Transverse colon (tissue), 4 donors: ENCODE measurements at regions not wholly inside any gene's neighbourhood (a gene's known extent, or its start where the extent isn't known, plus 50 kb on each side); places are given as distances from the start of the nearest gene placed in this dataset.
A peak's percentile ranks its signal among the peaks of the same experiment; 100 is the strongest.

Source experiments
- DNase-seq: peaks from one replicate; pipeline ENCODE4 v3.0.0-alpha.2; 2019
- H3K27ac ChIP-seq, 4 donors: fragments of 200-600 bp; sonication (generic); 2 replicates each; pipeline ENCODE4 v1.5.1; 2016 to 2018; ENCODE audit warnings: inconsistent platforms in 4 of 4
- H3K27me3 ChIP-seq: fragments of 200-600 bp; sonication (generic); 2 replicates; pipeline ENCODE4 v1.5.1; 2017; ENCODE audit warnings: inconsistent platforms
- H3K36me3 ChIP-seq, 4 donors: fragments of 200-600 bp; sonication (generic); 2 replicates each; pipeline ENCODE4 v1.5.1; 2017 to 2019; ENCODE audit warnings: inconsistent platforms in 4 of 4
- H3K4me1 ChIP-seq, 4 donors: fragments of 200-600 bp; sonication (generic); 2 replicates each; pipeline ENCODE4 v1.5.1; 2017 to 2020; ENCODE audit warnings: inconsistent platforms in 4 of 4
- H3K4me3 ChIP-seq, 4 donors: fragments of 200-600 bp; sonication (generic); 1 replicate in 1 of 4; 2 replicates in 3 of 4; pipeline versions ENCODE4 v1.5.1 to v1.6.1; 2017 to 2019; ENCODE audit warnings: inconsistent platforms in 4 of 4
- H3K9me3 ChIP-seq, 2 donors: fragments of 200-600 bp; sonication (generic); 2 replicates each; pipeline ENCODE4 v1.5.1; 2017 to 2019; ENCODE audit warnings: inconsistent platforms in 2 of 2
- EP300 ChIP-seq: sonication (generic); formaldehyde crosslinking; IDR thresholded peaks from one replicate; pipeline ENCODE4 v1.6.1; 2017; ENCODE audit warnings: antibody characterized with exemption, low read depth
- POLR2A ChIP-seq: fragments of 450-650 bp; IDR thresholded peaks from one replicate; pipeline ENCODE4 v1.6.1; 2016; ENCODE audit warnings: antibody characterized with exemption, mild to moderate bottlenecking, moderate library complexity
- POLR2AphosphoS5 ChIP-seq, 3 donors: sonication (generic); formaldehyde crosslinking; IDR thresholded peaks; one replicate each; pipeline ENCODE4 v1.6.1; 2016; ENCODE audit warnings: antibody characterized with exemption in 3 of 3
- WGBS, 2 donors: methylation state at CpG; one replicate each; pipeline ENCODE4 v1.1.5; 2018; ENCODE audit warnings: low coverage in 1 of 2; 5-methylcytosine and 5-hydroxymethylcytosine counted together
- in situ Hi-C, 4 donors: fragments of 200-750 bp; cut with MboI; loops; one replicate each; pipeline versions ENCODE4 v1.15.0 to v1.15.1; 2017; ENCODE audit warnings: low sequenced_read_pairs in 3 of 4, low pct_ligation_motif_present in 1 of 4, low pct_unique_long_range_greater_than_20kb in 1 of 4
- intact Hi-C: fragments of 100-400 bp; cut with DNase I; formaldehyde crosslinking; loops from one replicate; pipeline ENCODE4 v1.15.1; 2023; ENCODE audit warnings: low total_unique reads
- TF ChIP-seq, protein P1 (sequence below), 5 experiments: fragments of 200-600 bp in 3 of 5; fragments of 450-650 bp in 2 of 5; sonication (generic) in 3 of 5; IDR thresholded peaks; 1 replicate in 2 of 5; 2 replicates in 3 of 5; pipeline ENCODE4 v1.5.1; 2016 to 2017; ENCODE audit warnings: antibody characterized with exemption in 5 of 5, inconsistent platforms in 3 of 5, mild to moderate bottlenecking in 2 of 5, moderate library complexity in 1 of 5

DNA sequence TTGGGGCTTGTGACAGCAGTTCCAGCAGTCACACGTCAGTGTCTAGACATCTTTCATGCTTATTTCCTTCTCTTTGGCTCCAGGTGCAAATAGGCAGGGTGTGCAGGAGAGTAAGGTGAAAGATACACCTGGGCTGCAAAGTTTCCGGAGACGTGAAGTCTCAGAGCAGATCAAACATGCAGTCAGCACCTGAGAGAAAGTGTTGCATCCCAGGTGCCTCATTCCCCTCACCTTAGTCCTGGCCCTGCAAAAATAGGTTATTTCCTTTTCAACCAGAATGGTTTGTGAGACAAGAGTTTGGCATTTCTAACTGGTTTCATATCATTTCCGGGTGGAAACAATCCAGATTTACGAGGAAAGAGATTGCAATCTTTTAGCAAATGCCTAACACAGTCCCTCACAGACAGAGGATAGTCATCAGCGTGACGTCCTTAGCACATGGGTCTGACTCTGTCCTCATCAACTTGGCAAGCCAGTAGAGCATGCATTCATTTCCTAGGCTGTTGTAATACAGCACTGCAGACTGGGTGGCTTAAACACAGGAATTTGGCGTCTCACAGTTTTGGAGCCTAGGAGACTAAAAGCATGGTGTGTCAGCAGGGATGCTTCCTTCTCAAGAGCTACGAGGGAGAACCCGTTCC is 58.2 kb upstream of the ARRDC4 start:
- Histone ChIP-seq H3K4me1 (peaks cover 0 to 9% (median 6%) of the 10 kb centered on the region in 4 donors), H3K36me3 (no peaks in the 10 kb centered on the region), H3K9me3 (no peaks in the 10 kb centered on the region), H3K27ac (no peak overlapping the region), H3K27me3 (peaks cover 11% of the 10 kb centered on the region), H3K4me3 (no peak overlapping the region)
- 38 to 48% methylated on average over 3 to 10 of the region's 10 CpGs for WGBS, 2 donors
- in situ Hi-C loops: loop anchor here in 3 of 4 donors (10.0 to 25.0 kb wide), 5 partner anchors 183 to 510 kb away; no protein-coding TSS in a partner anchor
- DNase-seq: no peak
- intact Hi-C loops: loop anchor here (5.0 to 10.0 kb wide), 3 partner anchors 63 to 393 kb away; partner anchors contain the start of gene ARRDC4
- TF ChIP-seq POLR2A: no peak
- no peak for TF ChIP-seq EP300
- TF ChIP-seq POLR2AphosphoS5 (IDR thresholded peaks at IDR 0.05): no peak
- TF ChIP-seq, protein P1, sequence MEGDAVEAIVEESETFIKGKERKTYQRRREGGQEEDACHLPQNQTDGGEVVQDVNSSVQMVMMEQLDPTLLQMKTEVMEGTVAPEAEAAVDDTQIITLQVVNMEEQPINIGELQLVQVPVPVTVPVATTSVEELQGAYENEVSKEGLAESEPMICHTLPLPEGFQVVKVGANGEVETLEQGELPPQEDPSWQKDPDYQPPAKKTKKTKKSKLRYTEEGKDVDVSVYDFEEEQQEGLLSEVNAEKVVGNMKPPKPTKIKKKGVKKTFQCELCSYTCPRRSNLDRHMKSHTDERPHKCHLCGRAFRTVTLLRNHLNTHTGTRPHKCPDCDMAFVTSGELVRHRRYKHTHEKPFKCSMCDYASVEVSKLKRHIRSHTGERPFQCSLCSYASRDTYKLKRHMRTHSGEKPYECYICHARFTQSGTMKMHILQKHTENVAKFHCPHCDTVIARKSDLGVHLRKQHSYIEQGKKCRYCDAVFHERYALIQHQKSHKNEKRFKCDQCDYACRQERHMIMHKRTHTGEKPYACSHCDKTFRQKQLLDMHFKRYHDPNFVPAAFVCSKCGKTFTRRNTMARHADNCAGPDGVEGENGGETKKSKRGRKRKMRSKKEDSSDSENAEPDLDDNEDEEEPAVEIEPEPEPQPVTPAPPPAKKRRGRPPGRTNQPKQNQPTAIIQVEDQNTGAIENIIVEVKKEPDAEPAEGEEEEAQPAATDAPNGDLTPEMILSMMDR (IDR thresholded peaks at IDR 0.05): no peak

DNA sequence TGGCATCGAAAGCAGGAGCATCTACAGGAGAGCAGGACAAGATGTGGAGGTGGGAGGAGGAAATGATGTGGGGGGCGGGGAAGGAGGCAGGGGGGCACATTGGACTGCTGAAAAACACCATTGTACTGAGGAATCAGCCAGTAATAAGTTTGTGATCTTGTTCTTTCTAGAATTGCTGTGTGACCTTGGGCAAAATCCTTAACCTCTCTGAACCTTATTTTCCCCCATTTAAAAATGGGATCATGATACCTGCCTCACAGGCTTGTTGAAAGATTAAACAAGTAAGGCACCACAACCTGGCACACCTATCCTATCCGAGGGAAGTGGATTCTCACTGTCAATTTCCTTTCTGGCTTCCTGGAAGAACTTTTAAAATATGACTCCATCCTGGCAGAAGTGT is 56.9 kb upstream of the ARRDC4 start:
- intact Hi-C loops (loop anchor here (5.0 to 10.0 kb wide), 3 partner anchors 61 to 391 kb away; partner anchors contain the start of gene ARRDC4), in situ Hi-C loops (loop anchor here in 3 of 4 donors (10.0 to 25.0 kb wide), 5 partner anchors 181 to 509 kb away; no protein-coding TSS in a partner anchor)
- H3K4me1 ChIP-seq: peaks cover 0 to 9% (median 6%) of the 10 kb centered on the region in 4 donors
- TF ChIP-seq EP300: no peak
- TF ChIP-seq, protein P1 (IDR thresholded peaks at IDR 0.05): no peak
- TF ChIP-seq POLR2A: no peak
- no peak for TF ChIP-seq POLR2AphosphoS5 (IDR thresholded peaks at IDR 0.05)
- H3K4me3 ChIP-seq: no peak overlapping the region
- H3K36me3 ChIP-seq: no peaks in the 10 kb centered on the region
- no peaks in the 10 kb centered on the region for H3K9me3 ChIP-seq
- WGBS, 2 donors: 45 to 100% methylated on average over 1 to 3 of the region's 3 CpGs
- H3K27me3 ChIP-seq: peaks cover 11% of the 10 kb centered on the region
- H3K27ac ChIP-seq: no peak overlapping the region
- DNase-seq: no peak

DNA sequence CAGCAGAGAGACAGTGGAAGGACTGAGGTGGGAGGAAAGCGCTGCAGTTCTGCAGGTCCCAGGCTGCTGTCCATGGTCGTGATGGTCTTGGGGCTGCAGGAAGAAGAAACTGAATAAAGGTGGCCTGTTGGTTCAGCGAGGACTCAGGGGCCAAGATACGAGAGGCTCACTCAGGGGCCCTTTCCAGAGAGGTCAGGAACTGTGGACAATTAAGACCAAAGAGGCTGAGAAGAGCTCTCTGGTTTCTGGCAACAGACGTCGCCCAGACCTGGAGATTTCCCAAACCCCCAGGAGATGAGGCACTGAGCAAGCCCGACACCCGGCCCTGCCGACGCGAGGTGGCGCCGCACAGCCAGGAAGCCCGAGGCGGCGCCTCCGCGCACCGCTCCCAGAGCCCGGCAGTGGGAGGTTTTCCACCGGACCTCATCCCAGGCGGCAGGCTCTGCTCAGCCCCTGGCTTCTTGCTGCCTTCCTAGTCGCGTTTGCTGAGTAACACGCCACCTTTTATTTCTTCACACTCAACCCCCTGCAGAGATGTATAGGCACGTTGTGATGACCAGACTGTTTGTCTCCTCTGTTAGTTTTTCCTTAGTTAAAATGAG is 56.4 kb upstream of the ARRDC4 start:
- intact Hi-C loops (loop anchor here (5.0 to 10.0 kb wide), 3 partner anchors 61 to 391 kb away; partner anchors contain the start of gene ARRDC4), in situ Hi-C loops (loop anchor here in 3 of 4 donors (10.0 to 25.0 kb wide), 5 partner anchors 181 to 508 kb away; no protein-coding TSS in a partner anchor)
- Histone ChIP-seq H3K9me3 (no peaks in the 10 kb centered on the region), H3K36me3 (no peaks in the 10 kb centered on the region), H3K4me3 (peak overlapping the region in 1 of 4 donors; percentile 11), H3K27ac (no peak overlapping the region), H3K27me3 (peaks cover 11% of the 10 kb centered on the region), H3K4me1 (peaks cover 0 to 9% (median 6%) of the 10 kb centered on the region in 4 donors)
- DNase-seq: peak; percentile 77
- TF ChIP-seq, protein P1 (IDR thresholded peaks at IDR 0.05): peak; percentile 63 to 76 (median 75)
- TF ChIP-seq POLR2AphosphoS5 (IDR thresholded peaks at IDR 0.05): no peak
- 3 to 7% methylated on average over 7 to 26 of the region's 26 CpGs for WGBS, 2 donors

DNA sequence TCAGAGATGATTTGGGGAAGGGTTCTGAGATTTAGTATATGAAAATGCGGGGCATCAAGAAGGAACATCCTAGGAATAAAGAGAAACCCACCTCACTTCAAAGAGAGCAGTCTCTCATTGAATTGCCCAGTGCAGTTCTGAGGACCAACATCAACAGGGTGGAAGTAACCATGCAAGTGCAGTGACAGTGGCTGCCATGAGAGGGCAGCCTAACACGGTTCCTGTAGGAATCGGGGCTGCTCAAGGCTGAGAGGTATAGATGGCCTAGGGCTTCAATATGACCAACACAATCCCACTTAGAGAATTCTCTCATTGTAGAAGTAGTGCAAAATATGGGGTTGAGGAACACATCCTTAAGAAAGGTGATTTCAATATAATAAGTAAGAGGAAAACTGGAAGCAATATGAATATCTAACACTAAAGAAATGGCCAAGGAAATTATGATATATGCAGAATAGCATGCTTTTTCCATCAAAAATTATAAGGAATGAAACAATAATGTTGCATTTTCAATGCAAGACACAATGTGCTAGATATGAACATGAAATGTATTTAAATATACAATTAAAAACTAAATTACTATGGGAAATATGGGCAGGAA is 51.1 kb upstream of the ARRDC4 start:
- WGBS, 2 donors: 5 to 11% methylated on average over 2 to 3 of the region's 3 CpGs
- Histone ChIP-seq H3K27ac (no peak overlapping the region), H3K27me3 (peaks cover 3% of the 10 kb centered on the region), H3K36me3 (no peaks in the 10 kb centered on the region), H3K4me1 (peaks cover 0 to 2% (median 1%) of the 10 kb centered on the region in 4 donors), H3K4me3 (no peak overlapping the region), H3K9me3 (no peaks in the 10 kb centered on the region)
- TF ChIP-seq, protein P1 (IDR thresholded peaks at IDR 0.05): peak; percentile 85 to 93 (median 86)
- TF ChIP-seq POLR2A: no peak
- in situ Hi-C loops: loop anchor here in 3 of 4 donors (5.0 to 25.0 kb wide), 6 partner anchors 175 to 503 kb away; no protein-coding TSS in a partner anchor
- DNase-seq: peak; percentile 77
- intact Hi-C loops: loop anchor here (10.0 kb wide), 2 partner anchors 55 to 385 kb away; partner anchors contain the start of gene ARRDC4
